NCI-H446 treated with DMSO at 0.1 percent for 48 hours (cell line): ENCODE measurements at regions not wholly inside any gene's neighbourhood (a gene's known extent, or its start where the extent isn't known, plus 50 kb on each side); places are given as distances from the start of the nearest gene placed in this dataset.
A peak's percentile ranks its signal among the peaks of the same experiment; 100 is the strongest.
"Not testable (repeated sequence)": the region's sequence is repeated elsewhere in the genome, so short reads cannot be mapped to it uniquely, and the experiment has no call there.

Source experiments
- DNase-seq: peaks from one replicate; lab custom pipeline; 2025; lab: John Stamatoyannopoulos, UW

DNA sequence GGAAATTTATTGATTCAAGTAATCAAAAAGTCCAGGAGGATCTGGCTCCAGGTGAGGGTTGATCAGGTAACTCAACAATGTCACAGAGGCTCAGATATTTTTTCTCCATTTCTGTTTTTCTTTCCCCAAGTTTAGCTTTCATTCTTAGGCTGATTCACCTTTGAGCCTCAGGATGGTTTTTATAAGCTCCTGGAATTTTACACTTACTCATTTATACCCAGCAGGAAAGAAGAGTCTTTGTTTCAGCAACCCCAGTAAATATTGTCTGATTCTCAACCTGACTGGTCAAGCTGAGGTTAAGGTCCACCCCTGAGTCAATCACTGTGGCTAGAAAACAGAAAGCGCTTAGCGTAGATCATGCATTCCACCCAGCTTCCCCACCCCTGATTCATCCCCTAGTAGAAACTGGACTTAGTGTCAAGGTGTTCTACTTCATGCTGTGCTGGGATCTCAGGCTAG is 500.6 kb downstream of the KIF4B start:
- DNase-seq: no peak

DNA sequence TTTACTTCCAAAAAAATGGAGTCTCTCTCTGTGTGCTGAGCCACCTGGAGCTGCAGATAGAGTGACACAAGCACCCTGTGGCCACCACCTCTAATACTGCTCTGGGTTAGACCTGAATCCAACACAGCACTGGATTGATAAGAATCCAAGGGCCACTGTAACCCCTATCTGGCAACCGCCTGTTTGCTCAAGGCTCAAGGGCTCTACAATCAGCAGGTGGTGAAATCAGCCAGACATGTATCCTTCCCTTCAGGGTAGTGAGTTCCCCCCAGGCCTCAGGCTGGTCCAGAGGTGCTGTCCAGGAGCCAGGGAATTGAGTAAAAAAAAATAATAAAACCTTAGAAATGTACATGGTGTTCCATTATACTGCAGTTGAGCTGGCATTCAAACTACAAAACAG is 509.0 kb downstream of the KIF4B start:
- no peak for DNase-seq

DNA sequence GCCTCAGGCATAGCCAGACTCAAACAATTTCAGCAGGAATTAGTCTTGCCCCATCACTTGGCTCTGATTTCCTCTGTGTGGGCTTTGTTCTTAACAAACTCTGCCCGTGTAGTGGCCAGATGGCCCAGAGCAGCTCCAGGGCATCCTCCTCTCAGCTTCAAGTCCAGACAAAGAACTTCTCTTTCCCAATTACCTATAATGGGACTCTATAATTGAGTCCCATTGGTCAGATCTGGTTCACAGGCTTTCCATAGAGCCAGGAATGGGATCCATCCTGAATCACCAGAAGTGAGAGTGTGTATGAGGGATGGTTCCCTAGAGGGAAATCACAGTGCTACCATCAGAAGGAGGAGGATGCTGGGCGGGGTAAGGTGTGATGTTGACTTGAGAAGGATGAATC is 515.8 kb downstream of the KIF4B start:
- peak; percentile 90 for DNase-seq

DNA sequence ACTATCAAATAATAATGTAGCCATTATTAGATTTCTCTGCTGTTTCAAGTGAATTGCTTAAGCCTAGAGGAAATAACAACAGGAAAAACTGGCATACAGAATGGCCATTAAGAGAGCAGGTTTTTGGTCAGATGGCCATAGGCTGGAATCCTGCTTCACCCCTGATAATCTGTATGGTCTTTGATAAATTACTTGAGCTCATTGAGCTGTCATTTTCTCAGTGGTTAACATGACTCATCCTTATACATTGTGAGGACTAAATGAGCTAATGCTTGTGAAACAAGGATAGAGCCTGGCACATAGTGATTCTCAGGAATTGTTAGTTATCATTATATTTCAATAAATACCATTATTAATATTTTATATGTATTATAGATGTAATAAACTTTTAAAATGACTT is 516.5 kb downstream of the KIF4B start:
- peak; percentile 52 for DNase-seq

DNA sequence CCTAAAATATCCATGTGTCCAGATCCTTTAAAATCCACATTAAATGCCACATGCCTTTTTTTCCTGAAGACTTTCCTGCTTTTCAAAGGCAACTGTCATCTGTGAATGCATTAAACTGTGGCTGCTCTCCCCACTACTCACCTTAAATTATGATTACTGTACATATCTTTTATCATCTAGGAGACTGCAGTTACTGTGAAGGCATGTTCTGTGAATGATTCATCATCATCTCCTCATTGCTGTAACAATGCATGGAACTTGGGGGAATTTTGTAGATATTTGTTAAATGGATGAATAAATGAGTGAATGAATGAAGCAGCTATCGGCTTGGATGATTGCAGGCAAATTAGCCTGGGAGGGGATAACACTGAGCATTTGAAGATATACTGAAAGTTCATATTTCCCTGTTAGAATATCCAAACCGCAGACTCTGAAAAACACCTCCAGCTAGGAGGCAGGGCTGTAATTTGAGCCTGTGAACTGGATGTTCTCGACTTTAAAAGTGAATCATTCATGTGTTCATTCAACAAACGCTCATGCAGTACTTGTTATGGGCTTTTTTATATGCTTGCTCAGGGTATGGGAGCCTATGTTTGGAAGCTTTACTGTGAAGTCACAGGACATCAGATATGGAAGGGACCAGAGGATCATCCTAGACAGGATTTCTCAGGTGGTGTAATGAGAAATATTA is 519.2 kb downstream of the KIF4B start:
- DNase-seq: no peak

DNA sequence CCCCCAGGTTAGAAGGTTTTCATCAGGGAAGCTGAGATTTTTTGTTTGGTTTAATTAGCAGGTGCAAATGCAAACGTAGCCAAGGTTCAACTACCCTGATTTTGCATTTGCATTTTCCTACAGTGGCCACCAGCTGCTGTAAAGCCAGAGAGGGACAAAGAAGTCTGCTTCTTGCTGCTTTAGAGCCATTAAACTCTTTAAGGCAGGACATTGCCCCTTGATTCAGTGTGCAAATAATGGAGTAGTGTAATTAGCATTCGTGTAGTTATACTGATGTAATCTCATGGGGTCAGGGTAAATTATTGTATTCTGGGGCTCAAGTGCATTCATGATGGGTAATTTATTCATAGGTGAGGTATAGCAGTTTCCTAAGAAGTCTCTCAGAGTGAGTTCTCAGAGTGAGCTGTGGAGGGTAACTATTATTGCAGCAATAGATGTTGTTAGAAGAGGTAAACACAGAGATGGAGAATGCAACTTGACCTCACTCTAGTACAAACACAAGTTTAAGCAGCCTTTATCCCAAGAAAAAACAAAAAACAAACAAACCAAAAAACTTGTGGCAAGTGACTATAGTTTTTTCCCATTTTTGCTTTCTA is 526.5 kb downstream of the KIF4B start:
- no peak for DNase-seq

DNA sequence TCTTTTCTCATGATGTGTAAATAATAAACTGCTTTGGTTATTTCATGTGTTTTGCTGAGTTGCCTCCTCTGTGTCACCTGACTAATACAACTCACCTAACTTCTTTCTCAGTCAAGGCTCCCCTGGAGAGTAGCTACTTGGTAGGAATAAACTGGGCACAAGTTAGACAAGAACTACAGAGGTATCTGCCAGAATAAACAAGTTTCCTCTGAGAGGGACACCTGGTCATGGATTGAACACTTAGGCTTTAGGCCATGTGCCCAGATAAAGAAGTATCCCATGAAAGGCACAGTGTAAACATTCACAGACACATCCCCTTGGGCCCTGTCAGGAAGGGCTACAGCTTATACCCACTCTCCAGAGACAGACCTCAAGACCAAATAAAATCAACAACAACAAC is 532.5 kb downstream of the KIF4B start:
- peak; percentile 58 for DNase-seq

DNA sequence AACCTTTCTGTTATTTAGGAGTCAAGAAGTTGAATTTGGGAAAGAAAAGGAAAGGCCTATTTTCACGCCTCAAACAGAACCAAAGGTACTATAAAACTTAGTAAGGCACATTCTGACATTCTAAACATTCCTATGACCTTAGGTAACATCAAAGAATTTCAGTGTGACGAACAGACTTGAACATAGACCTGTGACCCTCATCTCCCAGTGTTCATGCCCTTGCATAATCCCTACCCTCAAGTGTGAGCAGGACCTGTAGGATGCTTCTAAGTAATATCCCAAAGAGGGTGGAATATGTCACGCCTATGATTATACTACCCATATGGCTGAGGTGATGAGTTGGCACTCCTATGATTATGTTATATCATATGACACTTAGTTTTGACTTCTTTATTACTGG is 540.9 kb downstream of the KIF4B start:
- DNase-seq: no peak

DNA sequence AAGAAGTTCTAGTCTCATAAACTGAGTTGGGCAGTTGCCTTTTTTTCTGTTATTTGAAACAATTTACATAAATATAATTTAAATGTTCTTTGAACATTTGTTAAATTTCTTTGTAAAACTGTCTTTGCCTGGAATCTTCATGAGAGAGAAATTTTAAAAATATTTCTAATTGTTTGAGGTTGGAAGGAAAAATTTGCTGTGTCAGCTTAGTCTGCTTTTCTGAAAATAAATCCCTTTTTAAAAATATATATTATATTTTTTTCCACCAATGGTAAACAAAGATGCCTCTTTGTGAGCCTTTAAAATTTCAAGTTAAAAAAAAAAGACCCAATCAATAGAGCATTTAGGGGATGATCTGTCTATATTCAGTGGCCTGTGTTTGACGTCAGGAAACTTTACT is 542.7 kb downstream of the KIF4B start:
- no peak for DNase-seq

DNA sequence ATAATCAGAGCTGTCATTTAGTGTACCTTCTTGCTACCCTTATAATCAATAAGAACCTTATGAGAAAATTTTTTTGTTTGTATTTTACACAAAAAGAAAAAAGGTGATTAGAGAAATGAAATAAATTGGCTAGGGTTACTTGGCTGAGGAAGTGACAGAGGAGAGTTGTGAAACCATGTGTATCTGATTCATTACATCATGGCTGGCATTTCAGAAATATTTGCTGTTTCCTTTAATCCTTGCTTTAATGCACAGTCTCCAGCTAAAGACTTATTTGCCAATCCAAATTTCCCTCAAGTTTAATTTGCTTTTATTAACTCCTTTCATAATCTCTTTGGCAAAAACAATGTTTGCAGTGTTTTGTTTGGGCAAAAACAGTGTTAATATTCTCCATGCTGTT is 543.1 kb downstream of the KIF4B start:
- DNase-seq: no peak

DNA sequence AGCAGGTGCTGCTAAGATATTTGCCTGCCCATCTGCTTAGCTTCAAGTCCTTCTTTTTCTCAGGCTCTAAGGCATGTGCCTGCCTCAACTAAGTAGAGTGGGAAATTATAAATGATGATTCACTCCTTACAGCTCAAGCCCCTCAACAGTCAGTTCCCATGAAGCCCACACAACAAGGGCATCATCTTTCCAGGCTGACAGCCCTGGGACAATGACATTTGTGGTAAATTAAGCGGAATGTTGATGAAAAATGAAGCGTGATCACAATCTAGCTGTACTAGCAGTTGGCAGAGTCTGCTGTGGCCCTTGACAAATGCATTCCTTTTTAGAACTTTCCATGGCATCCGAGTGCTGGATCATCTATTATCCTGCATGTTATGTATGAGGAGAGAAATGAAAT is 548.6 kb downstream of the KIF4B start:
- DNase-seq: no peak

DNA sequence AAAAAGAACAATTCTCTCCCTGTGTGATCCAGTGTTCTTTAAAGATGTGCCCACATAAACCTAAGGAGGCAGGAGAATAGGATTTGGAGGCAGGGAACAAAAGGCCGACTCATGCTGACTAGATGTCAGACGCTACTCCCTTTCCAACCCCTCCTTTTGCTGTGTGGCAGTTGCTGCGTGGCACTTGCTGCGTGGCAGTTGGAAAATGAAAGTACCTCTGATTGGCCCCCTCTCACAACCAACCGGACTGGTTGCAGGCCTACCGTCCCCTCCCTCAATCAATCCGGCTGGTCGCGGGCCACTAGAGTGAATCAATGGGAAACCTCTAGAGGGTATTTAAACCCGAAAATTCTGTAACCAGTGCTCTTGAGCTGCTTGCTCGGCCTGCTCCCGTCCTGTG is 551.0 kb downstream of the KIF4B start:
- DNase-seq: no peak

DNA sequence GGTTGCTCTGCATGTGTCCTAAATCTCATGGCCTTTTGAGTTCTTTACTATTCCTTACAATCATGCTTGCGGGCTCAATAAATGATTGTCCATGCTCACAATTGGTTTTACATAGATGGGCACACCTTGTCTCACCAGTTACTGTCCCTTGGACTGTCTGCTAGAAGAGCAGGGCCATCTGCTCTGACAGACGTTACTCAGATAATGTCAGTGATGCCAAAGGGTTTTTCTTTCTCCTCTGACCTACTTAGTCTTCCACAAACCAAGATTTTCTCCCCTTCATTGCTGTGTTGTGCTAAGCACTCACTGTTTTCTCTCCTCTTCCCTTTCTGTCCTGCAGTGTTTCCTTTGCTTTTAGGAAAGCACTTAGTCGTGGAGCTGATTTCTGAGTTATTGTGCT is 562.3 kb downstream of the KIF4B start:
- DNase-seq: no peak

DNA sequence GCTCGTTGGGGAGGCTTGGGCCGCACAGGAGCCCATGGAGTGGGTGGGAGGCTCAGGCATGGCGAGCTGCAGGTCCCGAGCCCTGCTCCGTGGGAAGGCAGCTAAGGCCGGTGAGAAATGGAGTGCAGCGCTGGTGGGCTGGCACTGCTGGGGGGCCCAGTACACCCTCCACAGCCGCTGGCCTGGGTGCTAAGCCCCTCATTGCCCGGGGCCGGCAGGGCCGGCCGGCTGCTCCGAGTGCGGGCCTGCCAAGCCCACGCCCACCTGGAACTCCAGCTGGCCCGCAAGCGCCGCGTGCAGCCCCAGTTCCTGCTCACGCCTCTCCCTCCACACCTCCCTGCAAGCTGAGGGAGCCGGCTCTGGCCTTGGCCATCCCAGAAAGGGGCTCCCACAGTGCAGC is 573.3 kb downstream of the KIF4B start:
- not testable (repeated sequence) for DNase-seq

DNA sequence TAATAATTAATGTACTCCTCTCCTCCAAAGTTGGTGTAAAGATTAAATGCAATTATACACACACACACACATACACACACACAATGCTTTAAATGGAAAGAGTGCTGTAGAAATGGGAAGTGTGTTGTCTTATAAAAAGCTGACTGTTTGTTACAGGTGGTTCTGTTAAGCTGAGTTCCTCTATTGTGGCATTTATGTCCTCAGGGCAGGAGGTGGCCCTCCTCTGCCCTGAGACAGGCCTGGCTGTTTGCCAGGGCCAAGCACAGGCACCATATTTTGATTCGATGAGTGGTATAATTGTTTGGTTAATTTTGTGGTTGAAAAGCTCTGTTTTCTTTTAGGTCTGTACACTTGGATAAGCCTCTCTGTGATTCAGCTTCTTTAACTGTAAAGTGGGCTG is 573.9 kb downstream of the KIF4B start:
- DNase-seq: no peak

DNA sequence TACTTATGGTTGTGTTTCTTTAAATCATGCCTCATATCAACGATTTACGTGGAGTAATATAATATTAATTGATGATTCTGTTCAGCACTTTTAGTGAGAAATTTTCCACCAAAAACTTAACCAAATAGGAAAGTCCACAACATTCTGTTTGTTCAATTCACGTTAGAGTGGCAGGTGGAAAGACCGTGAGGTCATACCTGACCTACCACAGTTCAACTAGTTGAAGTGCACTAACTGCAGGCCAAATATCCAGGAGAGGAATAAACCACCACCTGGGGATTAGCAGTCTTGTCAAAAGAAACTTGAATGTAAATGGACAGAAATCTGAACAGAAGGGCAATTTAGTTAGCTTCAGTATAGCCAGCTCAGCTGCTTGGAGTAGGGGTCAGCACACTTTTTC is 577.7 kb downstream of the KIF4B start:
- no peak for DNase-seq

DNA sequence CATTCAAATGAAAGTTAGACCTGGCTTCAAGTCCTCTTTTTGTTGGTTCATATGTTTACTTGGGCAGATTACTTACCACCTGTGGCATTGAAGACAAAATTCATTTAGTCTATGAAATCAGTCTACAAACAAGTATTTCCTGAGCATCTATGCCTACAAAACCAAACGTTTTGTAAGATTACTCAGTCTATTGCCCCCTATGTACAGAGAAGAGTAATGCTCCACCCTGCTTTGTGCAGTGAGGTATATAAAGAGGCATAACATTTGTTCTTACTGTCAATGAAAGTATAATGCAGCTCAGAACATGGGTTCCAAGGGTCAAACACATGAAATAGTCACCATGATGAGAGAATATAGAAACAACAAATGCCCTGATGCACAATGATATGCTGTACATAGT is 580.7 kb downstream of the KIF4B start:
- no peak for DNase-seq

DNA sequence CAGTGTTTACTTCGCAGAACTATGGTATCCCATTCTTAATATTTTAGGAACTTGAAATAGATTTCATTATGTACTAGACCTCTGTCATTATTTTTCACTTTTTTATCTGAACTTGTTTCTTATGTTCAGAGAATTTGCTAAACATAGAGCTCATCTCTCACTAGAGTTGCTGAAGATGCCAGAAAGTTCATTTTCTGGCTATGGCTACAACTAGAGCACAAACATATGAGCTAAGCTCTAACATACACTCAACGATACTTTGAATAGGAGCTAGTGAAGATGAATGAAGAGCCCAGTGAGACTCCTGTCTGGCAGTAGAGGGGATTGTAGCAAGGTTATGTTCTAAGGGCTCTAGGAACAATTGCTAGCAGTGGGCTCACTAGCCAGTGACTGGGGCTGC is 582.2 kb downstream of the KIF4B start:
- no peak for DNase-seq

DNA sequence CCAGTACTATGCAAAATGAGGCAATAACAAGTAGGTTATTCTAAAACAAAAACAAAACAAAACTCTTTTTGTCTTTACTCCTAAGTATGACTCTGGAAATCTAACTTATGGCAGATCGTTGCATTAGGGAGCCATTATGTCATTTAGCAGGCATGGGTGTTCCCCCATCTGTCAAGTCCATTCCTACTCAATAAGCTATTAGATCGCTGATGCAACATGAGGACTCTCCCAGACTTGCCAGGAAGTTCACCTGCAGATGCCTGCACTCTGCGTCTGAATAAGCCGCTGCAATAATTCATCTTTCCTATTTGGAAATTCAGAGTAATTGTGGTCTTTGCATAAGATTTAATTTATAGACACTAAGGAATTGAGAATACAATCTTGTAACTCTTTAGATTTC is 585.0 kb downstream of the KIF4B start:
- no peak for DNase-seq

DNA sequence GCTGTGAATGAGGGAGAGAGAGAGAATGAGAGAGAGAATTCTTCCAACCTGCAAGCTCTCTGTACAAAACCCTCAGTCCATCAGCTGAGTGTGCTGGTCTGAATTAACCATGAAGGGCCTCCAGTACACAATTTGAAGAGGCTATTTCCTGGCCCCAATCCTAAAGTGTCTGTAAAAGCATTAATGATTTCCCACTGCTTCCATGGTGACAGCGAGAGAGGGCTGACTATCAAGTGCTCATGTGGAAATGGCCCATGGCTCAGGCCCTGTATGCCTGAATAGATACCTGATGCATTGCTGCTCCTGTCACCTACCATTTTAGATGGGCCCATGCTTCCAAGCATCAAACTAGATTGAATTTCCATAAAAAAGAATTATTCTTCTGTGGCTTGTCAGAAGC is 592.4 kb downstream of the KIF4B start:
- no peak for DNase-seq

DNA sequence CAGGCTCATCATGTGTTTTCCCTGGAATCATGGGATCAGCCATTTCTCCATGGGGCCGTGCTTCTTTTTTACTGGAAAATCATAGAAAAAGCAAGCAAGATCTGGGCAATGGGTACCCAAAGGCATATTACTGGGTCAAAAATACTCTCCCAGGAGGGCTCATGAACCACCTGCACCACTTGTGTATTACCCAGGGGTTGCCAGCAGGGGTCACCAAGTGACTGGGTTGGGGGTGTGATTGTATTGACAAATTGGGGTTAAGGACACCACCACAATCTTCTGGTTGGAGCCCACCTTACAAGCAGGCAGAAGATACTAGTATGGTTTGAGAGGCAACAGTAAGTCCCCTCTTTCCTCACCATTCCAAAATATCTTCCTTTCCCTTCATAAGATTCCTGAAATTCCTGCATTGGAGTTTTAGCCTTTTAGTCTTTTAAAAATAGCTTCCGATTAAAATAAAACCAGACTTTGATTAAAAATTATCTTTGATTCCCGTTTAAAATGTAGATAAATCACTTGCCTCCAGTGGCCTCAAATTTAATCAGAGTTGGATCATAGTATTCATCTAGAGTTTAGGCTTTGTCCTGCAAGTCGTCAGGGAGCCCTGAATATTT is 603.3 kb downstream of the KIF4B start:
- DNase-seq: no peak

DNA sequence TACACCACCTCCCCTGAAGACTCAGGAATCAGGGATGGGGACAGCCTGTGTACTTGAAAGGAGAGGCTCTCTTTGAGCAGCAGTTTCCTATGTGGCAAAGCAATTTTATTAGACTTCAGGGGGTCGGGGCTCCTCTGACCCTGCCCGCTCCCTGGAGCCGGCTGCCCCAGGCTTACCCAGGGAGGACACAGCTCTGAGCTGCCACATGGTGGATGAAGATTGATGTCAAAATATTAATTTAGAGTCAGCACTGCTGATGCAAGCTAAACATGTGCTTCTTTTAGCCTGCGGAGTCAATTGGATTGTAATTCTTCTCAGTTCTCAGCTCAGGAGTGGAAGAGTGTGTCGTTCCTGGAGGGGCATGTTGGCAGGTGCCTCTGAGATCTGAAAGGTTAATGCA is 606.1 kb downstream of the KIF4B start:
- DNase-seq: no peak

DNA sequence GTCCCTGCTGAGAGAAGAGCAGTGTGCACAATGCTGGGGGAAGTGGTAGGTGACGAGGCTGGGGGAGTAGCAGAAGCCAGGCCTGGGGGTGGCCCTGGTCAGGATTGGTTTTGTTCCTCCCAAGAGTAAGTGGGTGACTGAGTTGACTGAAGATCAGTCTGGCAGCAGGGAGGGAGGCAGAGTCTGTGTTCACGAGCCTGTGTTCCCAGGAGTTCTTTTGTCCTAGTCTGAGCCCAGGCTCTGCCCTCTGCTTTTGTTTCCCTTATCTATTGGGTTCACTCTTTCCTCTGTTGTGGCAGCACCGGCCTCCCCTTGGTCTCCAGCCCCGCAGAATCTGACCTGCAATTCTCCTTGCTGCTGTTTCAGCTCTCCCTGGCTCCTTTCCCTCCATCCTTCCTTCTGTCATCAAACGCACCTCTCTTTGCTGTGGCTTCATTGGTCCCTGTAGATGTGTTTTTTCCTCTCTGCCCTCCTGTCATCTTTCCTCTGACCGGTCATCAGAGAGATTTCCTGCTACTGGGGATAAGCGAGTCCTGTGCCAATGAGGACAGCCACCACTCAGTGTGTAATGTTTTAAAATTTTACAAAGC is 607.4 kb downstream of the KIF4B start:
- no peak for DNase-seq
